Gastroesophageal sphincter (tissue), 2 donors: ENCODE measurements at regions not wholly inside any gene's neighbourhood (a gene's known extent, or its start where the extent isn't known, plus 50 kb on each side); places are given as distances from the start of the nearest gene placed in this dataset.

Experiments used
- POLR2A ChIP-seq, 2 donors: fragments of 450-650 bp; IDR thresholded peaks; one replicate each; pipeline ENCODE4 v1.6.1; 2017; ENCODE audit warnings: antibody characterized with exemption in 2 of 2, mild to moderate bottlenecking in 2 of 2, moderate library complexity in 1 of 2
- POLR2AphosphoS5 ChIP-seq: sonication (generic); formaldehyde crosslinking; IDR thresholded peaks from one replicate; pipeline ENCODE4 v1.6.1; 2017; ENCODE audit warnings: antibody characterized with exemption

- TF ChIP-seq POLR2A (IDR thresholded peaks at IDR 0.05): no peak
- no peak for TF ChIP-seq POLR2AphosphoS5
These were observed 794.5 kb downstream of the MED13L start for GRCh38 chr12:115482943-115483342.
